Prostate gland (tissue), 2 donors: ENCODE measurements at regions not wholly inside any gene's neighbourhood (a gene's known extent, or its start where the extent isn't known, plus 50 kb on each side); places are given as distances from the start of the nearest gene placed in this dataset.

ENCODE experiments used
- CTCF ChIP-seq, 4 experiments: fragments of 200-600 bp in 2 of 4; fragments of 450-650 bp in 2 of 4; sonication (generic) in 2 of 4; IDR thresholded peaks; 1 replicate in 3 of 4; 2 replicates in 1 of 4; pipeline ENCODE4 v1.5.1; 2016 to 2019; ENCODE audit warnings: antibody characterized with exemption in 4 of 4, mild to moderate bottlenecking in 2 of 4, moderate library complexity in 2 of 4
- POLR2A ChIP-seq: fragments of 450-650 bp; IDR thresholded peaks from one replicate; pipeline ENCODE4 v1.6.1; 2016; ENCODE audit warnings: antibody characterized with exemption, mild to moderate bottlenecking
- POLR2AphosphoS5 ChIP-seq: sonication (generic); formaldehyde crosslinking; IDR thresholded peaks from one replicate; pipeline ENCODE4 v1.6.1; 2017; ENCODE audit warnings: antibody characterized with exemption

- TF ChIP-seq CTCF (IDR thresholded peaks at IDR 0.05) (no peak), POLR2A (no peak), POLR2AphosphoS5 (peak; percentile 19)
These were observed 457.3 kb upstream of the KCNMB2 start for GRCh38 chr3:178078953-178079352.
